ENCODE measurements at regions not wholly inside any gene's neighbourhood (a gene's known extent, or its start where the extent isn't known, plus 50 kb on each side); places are given as distances from the start of the nearest gene placed in this dataset.
A peak's percentile ranks its signal among the peaks of the same experiment; 100 is the strongest.

DNA sequence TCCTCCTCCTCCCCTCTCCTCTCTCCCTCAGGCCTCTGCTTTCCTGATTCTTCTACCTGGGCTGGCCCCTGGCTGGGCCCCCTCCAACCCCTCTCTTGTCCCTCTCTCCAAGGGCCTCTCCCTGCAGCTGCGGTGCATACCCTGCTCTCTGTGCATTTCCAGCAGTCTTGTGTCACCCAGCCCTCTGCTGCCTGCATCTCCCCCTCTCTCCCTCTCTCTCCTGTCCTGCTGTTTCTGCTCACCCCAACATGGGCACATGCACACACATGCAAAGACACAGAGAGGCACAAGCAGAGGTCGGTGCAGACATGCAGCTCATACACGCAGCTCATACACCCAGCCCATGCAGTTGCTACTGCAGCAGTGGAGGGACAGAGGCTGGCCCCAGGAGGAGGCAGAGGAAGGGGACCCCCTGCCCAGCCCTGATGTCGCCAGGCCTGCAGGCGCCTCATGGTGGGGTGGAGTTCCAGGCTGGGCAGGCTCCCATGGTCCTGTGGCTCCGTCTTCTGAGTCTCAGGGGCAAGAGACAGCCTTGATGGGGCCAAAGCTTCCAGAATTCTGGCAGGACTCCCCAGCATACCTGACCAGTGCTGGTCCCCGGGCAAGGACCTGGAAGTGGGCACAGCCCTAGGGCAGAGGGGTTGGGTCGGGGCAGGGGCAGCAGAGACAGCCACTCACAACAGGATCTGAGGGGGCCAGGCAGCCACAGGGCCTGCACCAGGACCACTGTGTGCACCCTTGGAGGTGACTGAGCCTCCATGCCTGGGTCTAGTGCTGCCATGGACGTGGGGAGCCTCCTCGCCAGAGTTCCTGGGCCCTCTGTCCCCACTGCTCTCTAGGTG lies 216.9 kb downstream of the C9orf50 start:
- DNase-seq (ENCODE audit: low spot score) (no peak), FAIRE-seq (no peak)

DNA sequence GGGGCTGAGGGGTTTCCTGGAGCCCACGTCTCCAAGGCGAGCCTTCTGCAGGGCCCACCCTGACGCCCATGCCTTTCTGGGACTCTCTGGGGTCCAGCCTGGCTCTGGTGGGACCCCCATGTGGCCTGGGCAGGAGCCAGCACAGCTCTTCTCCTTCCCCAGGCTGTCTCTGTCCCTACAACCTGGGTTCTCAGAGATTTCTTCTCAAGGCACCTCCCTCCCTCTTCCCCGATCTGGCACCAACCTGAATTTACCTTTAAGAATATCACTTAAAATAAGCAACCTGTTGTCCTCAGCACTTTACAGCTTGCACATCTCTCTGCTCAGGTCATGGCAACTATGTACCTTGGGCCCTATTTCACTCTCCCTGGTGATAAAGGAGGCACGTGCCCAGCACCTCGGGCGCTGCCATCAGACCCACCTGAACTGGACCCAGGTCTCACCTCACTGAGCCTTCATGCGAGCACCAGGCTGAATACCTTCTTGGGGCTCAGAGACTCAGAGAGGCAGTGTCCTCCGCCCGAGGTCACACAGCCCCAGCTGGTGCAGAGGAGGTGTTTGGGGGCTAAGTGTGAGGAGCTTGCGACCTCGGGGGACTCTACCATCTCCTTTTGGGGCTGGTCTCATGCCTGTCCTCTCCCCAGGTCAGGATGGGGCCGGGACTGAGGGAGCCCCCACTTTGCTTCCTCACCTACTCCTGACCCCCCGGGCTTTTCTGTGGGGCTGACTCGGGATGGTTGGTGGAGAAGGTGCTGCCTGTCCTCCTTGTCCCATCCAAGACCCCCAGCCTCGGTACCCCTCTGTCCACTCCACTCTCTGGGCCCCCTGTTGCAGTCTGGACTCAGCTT lies 217.7 kb downstream of the C9orf50 start:
- DNase-seq (ENCODE audit: low spot score) (no peak), FAIRE-seq (no peak)

GRCh38 chr9:129402371-129402739 lies 218.5 kb downstream of the C9orf50 start:
- FAIRE-seq (no peak), DNase-seq (ENCODE audit: low spot score) (no peak)

DNA sequence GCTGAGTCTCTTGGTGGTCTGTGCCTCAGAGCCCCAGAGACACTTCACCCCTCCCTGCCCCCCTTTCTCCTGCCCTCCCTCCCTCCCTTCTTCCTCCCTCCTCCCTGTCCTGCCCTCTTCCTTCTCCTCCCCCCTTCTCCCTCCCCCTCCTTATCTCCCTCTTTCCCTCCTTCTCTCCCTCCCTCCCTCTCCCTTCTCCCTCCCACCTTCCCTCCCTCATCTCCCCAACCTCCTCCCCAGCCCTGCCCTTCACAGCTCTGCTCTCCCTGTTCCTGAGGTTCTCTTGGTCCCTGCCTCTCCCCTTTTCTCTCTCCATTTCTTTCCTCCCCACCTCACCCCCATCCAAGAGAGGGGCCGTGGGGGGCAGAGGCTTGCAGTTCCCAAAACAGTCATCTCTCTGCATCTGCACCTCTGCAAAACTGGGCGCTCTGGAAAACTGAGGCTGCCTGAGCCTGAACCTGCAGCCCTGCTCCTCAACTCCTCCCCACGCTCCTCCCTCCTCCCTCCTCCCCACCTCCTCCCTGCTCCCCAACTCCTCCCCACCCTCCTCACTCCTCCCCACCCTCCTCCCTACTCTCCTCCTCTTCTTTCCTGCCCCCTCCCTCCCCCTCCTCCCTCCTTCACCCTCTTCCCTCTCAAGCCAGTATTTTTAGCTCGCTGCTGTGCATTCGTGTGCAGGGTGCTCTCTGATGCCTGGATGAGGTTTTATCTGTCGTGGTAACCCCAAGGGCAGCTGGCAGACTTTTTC lies 219.1 kb downstream of the C9orf50 start:
- FAIRE-seq: no peak
- no peak for DNase-seq (ENCODE audit: low spot score)

DNA sequence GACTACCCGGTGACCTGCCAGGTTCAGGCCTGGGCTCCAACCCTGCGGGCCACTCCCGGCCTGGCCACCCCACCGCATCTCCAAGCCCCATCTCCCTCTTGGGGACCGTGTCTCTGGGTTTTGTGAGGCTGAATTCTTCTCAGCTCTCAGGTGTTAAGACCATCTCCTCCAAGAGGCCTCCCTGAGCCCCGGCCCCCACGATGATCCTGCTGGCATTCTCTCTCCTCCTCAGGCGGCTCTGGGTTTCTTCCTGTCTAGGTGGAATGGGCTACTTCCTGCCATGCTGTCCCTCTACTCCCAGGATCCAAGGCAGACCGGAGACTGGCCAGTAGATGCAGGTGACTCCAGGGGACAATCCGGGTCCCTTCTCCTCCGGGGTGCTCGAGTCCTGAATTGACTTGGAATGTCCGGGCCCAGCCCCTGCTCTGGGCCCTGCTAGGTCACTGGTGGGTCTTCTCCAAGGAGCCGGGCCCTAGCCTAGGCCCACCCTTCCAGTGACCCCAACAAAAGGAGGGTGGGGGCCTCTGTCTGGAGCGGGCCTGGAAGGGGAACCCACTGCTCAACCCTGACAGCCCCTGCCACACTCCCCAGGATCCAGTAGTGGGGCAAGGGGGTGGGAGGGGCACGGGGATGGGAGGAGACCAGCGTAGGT lies 219.8 kb downstream of the C9orf50 start:
- DNase-seq (ENCODE audit: low spot score) (no peak), FAIRE-seq (no peak)

GRCh38 chr9:129400001-129400970 lies 220.6 kb downstream of the C9orf50 start:
- no peak for FAIRE-seq
- no peak for DNase-seq (ENCODE audit: low spot score)

GRCh38 chr9:129399634-129399990 lies 221.3 kb downstream of the C9orf50 start:
- no peak for FAIRE-seq
- no peak for DNase-seq (ENCODE audit: low spot score)

- no peak for FAIRE-seq
- no peak for DNase-seq (ENCODE audit: low spot score)
Measured at GRCh38 chr9:129398961-129399633, 221.0 kb upstream of the IER5L start.

DNA sequence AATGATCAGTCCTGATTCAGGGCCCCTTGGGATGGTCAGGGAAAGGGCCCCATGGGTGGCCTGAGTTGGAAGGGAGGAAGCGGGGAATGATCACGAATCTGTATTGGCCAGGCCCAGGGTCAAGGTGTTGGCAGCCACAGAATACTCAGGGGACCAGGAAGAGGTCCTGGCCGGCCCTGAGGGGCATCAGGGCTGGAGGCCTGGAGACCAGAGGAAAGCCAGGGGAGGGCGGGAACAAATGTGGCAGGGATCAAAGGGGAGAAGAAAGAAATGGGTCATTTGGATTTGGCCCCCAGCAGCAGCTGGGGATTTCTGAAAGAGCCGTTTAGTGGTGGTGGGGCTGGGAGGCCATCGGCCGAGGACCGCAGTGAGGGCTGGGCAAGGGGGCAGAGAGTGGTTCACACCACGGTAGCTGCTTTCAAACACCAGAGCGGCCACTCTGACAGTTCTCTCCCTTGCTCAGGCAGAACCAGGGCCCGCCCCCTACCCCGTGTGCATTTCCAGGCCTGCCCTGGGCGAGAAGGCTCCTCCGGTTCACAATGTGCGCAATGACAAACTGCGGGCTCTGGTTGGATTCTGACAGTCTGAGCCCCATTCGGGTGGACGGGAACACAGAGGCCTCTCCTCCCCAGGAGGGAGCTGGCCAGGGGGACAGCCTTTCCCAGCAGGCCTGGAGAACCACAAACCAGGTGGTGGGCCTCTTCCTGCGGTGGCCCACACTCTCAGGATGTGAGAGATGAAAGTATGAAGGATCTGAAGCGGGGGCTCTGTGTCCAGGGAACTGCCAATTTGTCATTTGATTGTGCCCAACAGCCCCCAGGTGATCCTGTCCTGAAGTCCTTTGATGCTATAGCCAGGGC lies 220.3 kb upstream of the IER5L start:
- no peak for FAIRE-seq
- DNase-seq (ENCODE audit: low spot score): no peak

DNA sequence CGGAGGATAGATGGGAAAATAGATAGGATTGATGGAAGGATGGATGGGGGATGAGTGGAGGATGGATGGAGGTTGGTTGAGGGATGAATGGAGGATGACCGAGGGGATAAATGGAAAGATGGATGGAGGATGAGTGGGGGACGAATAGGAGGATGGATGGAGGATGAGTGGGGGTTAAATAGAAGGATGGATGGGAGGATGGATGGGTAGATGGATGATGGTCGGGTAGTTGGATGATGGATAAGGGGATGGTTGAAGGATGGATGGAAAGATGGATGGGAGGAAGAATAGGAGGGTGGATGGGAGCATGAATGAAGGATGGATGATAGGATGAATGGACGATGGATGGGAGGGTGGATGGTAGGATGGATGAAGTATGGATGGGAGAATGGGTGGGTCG lies 219.3 kb upstream of the IER5L start:
- FAIRE-seq: peak; percentile 74

DNA sequence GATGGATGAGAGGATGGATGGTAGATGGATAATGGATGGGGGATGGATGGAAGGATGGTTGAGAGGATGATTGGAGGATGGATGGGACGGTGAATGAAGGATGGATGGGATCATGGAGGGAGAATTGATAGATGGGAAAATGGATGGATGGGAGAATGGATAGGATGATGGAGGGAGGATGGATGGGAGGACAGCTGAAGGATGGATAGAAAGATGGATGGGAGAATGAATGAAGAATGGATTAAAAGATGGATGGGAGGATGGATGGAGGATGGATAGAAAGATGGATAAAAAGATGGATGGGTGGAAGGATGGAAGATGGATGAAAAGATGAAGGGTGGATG lies 218.3 kb upstream of the IER5L start:
- DNase-seq (ENCODE audit: low spot score): no peak
- FAIRE-seq: peak; percentile 50

More for the DNA sequence above, 219.3 kb upstream of the IER5L start:
- DNase-seq (ENCODE audit: low spot score): no peak

DNA sequence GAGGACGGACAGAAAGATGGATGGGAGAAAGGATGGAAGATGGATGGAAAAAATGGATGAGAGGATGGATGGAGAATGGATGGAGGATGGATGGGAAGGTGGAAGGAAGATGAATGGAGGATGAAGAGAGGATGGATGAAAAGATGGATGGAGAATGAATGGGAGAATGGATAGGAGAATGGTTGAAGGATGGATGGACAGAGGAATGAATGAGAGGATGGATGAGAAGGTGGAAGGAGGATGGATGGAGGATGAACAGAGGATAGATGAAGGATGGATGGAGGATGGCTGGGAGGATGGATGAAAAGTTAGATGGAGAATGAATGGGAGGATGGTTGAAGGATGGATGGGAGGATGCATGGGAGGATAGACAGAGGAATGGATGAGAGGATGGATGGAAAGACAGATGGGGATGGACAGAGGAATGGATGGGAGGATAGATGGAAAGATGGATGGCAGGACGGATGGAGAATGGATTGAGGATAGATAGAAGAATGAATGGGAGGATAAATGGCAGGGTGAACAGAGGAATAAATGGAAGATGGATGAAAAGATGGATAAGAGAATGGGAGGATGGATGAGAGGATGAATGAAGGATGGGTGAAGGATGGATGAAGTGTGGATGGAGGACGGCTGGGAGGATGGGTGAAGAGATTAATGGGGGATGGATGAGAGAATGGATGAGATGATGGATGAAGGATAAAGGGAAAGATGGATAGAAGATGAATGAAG lies 217.7 kb upstream of the IER5L start:
- DNase-seq (ENCODE audit: low spot score) (no peak), FAIRE-seq (peak; percentile 56)

DNA sequence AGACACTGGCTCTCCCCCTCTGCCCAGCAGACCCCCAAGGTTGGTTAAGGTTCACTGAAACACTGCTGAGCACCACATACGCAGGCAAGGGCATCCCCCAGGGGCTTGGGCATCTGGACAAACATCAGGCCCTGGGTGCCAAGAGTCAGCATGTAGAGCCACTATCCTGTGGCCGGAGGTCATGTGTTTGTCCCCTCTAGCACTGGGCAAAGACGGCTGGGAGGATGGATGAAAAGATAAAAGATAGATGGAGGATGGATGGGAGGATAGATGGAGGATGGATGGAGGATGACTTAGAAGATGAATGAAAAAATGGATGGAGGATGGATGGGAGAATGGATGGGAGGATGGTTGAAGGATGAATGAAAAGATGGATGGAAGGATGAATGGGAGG lies 216.8 kb upstream of the IER5L start:
- FAIRE-seq: no peak

GRCh38 chr9:129394061-129394885 lies 216.2 kb upstream of the IER5L start:
- no peak for DNase-seq (ENCODE audit: low spot score)
- FAIRE-seq: no peak

More for the DNA sequence above, 216.8 kb upstream of the IER5L start:
- DNase-seq (ENCODE audit: low spot score): no peak

GRCh38 chr9:129393064-129393463 lies 215.0 kb upstream of the IER5L start:
- FAIRE-seq (no peak), DNase-seq (ENCODE audit: low spot score) (no peak)

DNA sequence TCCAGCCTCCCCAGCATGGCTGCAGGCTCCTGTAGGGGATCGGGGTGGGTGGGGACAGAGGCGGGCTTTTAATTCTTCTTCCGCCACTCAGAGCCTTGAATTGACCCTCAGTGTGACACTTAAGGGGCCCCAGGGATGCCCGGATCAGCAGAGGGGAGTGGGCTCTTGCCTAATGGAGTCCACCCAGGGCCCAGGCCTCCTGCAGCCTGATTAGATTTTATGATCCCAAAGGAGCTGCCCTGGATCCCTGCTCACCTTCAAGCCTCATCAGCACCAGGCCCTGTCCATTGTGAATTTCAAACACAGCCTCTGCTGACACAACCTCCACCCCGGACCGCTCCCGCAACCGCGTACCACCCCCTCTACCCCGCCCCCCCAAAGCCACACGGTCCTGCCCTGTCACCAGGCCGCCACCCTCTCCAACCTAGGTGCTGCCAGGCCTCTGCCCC lies 214.1 kb upstream of the IER5L start:
- DNase-seq (ENCODE audit: low spot score): no peak
- no peak for FAIRE-seq

- DNase-seq (ENCODE audit: low spot score) (no peak), FAIRE-seq (no peak)
Measured at GRCh38 chr9:129391221-129391661, 213.2 kb upstream of the IER5L start.

Data from urothelium cell line (cell line).